ENCODE measurements at regions not wholly inside any gene's neighbourhood (a gene's known extent, or its start where the extent isn't known, plus 50 kb on each side); places are given as distances from the start of the nearest gene placed in this dataset.

GRCh38 chr4:107546638-107547037, 173.4 kb downstream of the PAPSS1 start:
- intact Hi-C loops (cut with micrococcal nuclease), result no loop called here
- in situ Hi-C loops (cut with MboI), result no loop called here
- Histone ChIP-seq H3K9me3 (replicated peaks; ENCODE audit: control insufficient read depth, insufficient read depth, low read depth, low read length) (no peaks in the 10 kb centered on the region), H3K4me1 (replicated peaks in 1 of 2; ENCODE audit: control insufficient read depth in 2 of 2, insufficient read depth in 2 of 2, low read length in 2 of 2) (no peaks in the 10 kb centered on the region), H4K20me1 (replicated peaks; ENCODE audit: control insufficient read depth, insufficient read depth, low read length) (no peaks in the 10 kb centered on the region), H3K79me2 (ENCODE audit: control insufficient read depth, insufficient read depth, low read length) (no peaks in the 10 kb centered on the region), H3K27ac (ENCODE audit: extremely low read depth, low read depth, low read length) (no peak overlapping the region), H2AFZ (ENCODE audit: low read depth, low read length) (no peak overlapping the region), H3K9me1 (ENCODE audit: control insufficient read depth, insufficient read depth, low read length) (no peaks in the 10 kb centered on the region), H3K36me3 (ENCODE audit: control insufficient read depth, insufficient read depth, low read length) (no peaks in the 10 kb centered on the region), H3K4me3 (no peak overlapping the region), H3K4me2 (ENCODE audit: insufficient read depth, low read length) (no peak overlapping the region), H3K9ac (ENCODE audit: insufficient read depth in 1 of 2, low read depth in 2 of 2, low read length in 2 of 2) (no peak overlapping the region), H3K27me3 (ENCODE audit: control insufficient read depth in 2 of 2, insufficient read depth in 2 of 2, low read length in 2 of 2) (no peaks in the 10 kb centered on the region)
- peak in 1 of 4 experiments; percentile 3 for DNase-seq (ENCODE audit: extremely low read depth in 1 of 4, low spot score in 3 of 4)
- POLR2A ChIA-PET, result no interaction called here
- WGBS (ENCODE audit: insufficient coverage, low coverage, missing lambda C conversion rate), result 0% methylated on average over 1 of the region's 2 CpGs
- TF ChIP-seq ZBTB17 (CRISPR knock-in tag; IDR thresholded peaks at IDR 0.05) (no peak), ATF3 (IDR thresholded peaks at IDR 0.05) (no peak), ATF3 (CRISPR knock-in tag; conservative IDR thresholded peaks at IDR 0.05) (no peak), MED1 (CRISPR knock-in tag; IDR thresholded peaks at IDR 0.05; ENCODE audit: borderline replicate concordance) (no peak), ZNF512 (tag; IDR thresholded peaks at IDR 0.05) (no peak), HDAC8 (tag; IDR thresholded peaks at IDR 0.05) (no peak), ADNP (tag; IDR thresholded peaks at IDR 0.05) (no peak), DACH1 (IDR thresholded peaks at IDR 0.05; ENCODE audit: partially characterized antibody) (no peak), ZNF518B (CRISPR knock-in tag; IDR thresholded peaks at IDR 0.05) (no peak), POLR2AphosphoS5 (IDR thresholded peaks at IDR 0.05; ENCODE audit: control insufficient read depth, insufficient read depth, low read depth, low read length) (no peak), MEIS2 (IDR thresholded peaks at IDR 0.05; ENCODE audit: partially characterized antibody) (no peak)
- CTCF ChIA-PET (ENCODE audit: low intra/inter-chr PET ratio), result no interaction called here
- no peak for FAIRE-seq
- no TSS peak for BruUV-seq (replicated peaks)
- ATAC-seq, result no peak; the same call in 1 of the 3 replicates

All from K562 (cell line).